ENCODE measurements at regions not wholly inside any gene's neighbourhood (a gene's known extent, or its start where the extent isn't known, plus 50 kb on each side); places are given as distances from the start of the nearest gene placed in this dataset.
"Not testable (repeated sequence)": the region's sequence is repeated elsewhere in the genome, so short reads cannot be mapped to it uniquely, and the experiment has no call there.

DNA sequence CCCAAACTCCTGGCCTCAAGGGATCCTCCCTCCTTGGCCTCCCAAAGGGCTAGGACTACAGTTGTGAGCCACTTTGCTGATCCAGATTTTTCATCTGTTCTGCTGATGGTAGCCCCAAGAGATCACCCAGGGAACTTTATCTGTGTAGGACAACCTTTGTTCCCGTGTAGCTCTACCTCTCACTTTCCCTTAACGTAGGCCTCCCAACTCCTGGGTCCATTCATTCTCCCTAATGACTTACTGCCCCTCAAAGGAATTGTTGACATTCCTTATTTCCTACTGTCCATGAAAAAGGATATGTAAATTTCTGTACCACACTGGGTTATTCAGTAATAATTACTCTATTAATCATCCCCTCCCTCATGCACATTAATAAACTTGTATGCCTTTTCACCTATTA, 51.0 kb upstream of the PHF24 start:
- Mint-ChIP-seq H3K9me3 (no peaks in the 10 kb centered on the region), H3K4me3 (no peak overlapping the region), H3K27me3 (peaks cover 20% of the 10 kb centered on the region), H3K36me3 (ENCODE audit: low read depth) (no peaks in the 10 kb centered on the region), H3K4me1 (ENCODE audit: low read depth) (no peaks in the 10 kb centered on the region), H3K27ac (no peak overlapping the region)
- no peak for DNase-seq

GRCh38 chr9:34899535-34900158, 58.4 kb upstream of the PHF24 start:
- H3K4me1 Mint-ChIP-seq (ENCODE audit: low read depth) = no peaks in the 10 kb centered on the region
- DNase-seq = peak; percentile 85
- no peak overlapping the region for H3K4me3 Mint-ChIP-seq
- H3K36me3 Mint-ChIP-seq (ENCODE audit: low read depth) = no peaks in the 10 kb centered on the region
- peaks cover 45% of the 10 kb centered on the region for H3K27me3 Mint-ChIP-seq
- H3K9me3 Mint-ChIP-seq = no peaks in the 10 kb centered on the region
- no peak overlapping the region for H3K27ac Mint-ChIP-seq

DNA sequence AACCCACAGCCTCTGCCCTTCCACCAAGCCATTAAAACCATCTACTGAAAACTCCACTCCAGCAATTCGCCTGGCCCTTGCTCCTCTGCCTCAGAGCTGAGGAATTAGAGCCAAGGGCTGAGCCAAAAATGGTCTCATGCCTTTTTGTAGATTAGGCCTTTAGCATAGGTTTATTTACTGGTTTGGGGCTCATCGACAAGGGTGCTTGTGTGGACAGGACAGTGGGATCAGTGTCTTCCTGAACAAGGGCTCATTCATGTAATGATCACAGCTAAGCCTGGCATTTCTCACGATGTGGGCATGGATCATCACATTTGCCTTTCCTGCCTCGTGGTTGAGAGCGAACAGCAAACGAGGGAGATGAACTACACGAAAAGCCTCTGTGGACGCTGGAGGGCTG, 59.2 kb upstream of the PHF24 start:
- no peaks in the 10 kb centered on the region for H3K4me1 Mint-ChIP-seq (ENCODE audit: low read depth)
- peaks cover 50% of the 10 kb centered on the region for H3K27me3 Mint-ChIP-seq
- H3K27ac Mint-ChIP-seq = no peak overlapping the region
- DNase-seq = no peak
- no peaks in the 10 kb centered on the region for H3K36me3 Mint-ChIP-seq (ENCODE audit: low read depth)
- H3K4me3 Mint-ChIP-seq = no peak overlapping the region
- no peaks in the 10 kb centered on the region for H3K9me3 Mint-ChIP-seq

DNA sequence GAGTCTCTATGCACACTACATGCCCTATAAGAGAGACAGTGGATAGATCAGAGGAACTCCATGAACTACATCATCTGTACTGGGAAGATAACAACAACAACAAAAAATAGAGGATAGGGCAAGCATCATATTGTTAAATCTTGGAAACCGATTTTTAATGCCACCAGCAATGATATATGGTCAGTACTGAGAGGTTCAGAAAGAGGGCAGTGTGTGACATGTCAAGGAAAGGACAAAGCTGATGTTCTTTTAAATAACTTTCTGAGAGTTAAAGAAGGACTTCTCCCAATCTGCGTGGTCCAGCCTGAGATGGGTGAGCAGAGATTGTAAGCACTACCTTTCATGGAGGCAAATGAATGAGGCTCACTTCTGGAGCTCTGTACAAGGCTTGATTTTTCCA, 62.0 kb upstream of the PHF24 start:
- no peaks in the 10 kb centered on the region for H3K36me3 Mint-ChIP-seq (ENCODE audit: low read depth)
- no peak overlapping the region for H3K27ac Mint-ChIP-seq
- DNase-seq = no peak
- no peaks in the 10 kb centered on the region for H3K9me3 Mint-ChIP-seq
- peaks cover 63% of the 10 kb centered on the region for H3K27me3 Mint-ChIP-seq
- H3K4me3 Mint-ChIP-seq = no peak overlapping the region
- no peaks in the 10 kb centered on the region for H3K4me1 Mint-ChIP-seq (ENCODE audit: low read depth)

GRCh38 chr9:34892886-34893285, 65.2 kb upstream of the PHF24 start:
- Mint-ChIP-seq H3K27ac (no peak overlapping the region), H3K36me3 (ENCODE audit: low read depth) (no peaks in the 10 kb centered on the region), H3K27me3 (peaks cover 44% of the 10 kb centered on the region), H3K9me3 (no peaks in the 10 kb centered on the region), H3K4me1 (ENCODE audit: low read depth) (no peaks in the 10 kb centered on the region), H3K4me3 (no peak overlapping the region)
- DNase-seq = no peak

GRCh38 chr9:34891386-34891785, 66.7 kb upstream of the PHF24 start:
- H3K36me3 Mint-ChIP-seq (ENCODE audit: low read depth) = no peaks in the 10 kb centered on the region
- no peak overlapping the region for H3K4me3 Mint-ChIP-seq
- no peaks in the 10 kb centered on the region for H3K4me1 Mint-ChIP-seq (ENCODE audit: low read depth)

GRCh38 chr9:34887841-34888240, 70.2 kb upstream of the PHF24 start:
- no peaks in the 10 kb centered on the region for H3K9me3 Mint-ChIP-seq
- no peaks in the 10 kb centered on the region for H3K4me1 Mint-ChIP-seq (ENCODE audit: low read depth)
- H3K36me3 Mint-ChIP-seq (ENCODE audit: low read depth) = no peaks in the 10 kb centered on the region
- peaks cover 7% of the 10 kb centered on the region for H3K27me3 Mint-ChIP-seq
- no peak for DNase-seq
- H3K4me3 Mint-ChIP-seq = no peak overlapping the region
- no peak overlapping the region for H3K27ac Mint-ChIP-seq

More at GRCh38 chr9:34891386-34891785, 66.7 kb upstream of the PHF24 start:
- DNase-seq = no peak
- H3K9me3 Mint-ChIP-seq = no peaks in the 10 kb centered on the region
- H3K27ac Mint-ChIP-seq = no peak overlapping the region
- peaks cover 33% of the 10 kb centered on the region for H3K27me3 Mint-ChIP-seq

- Mint-ChIP-seq H3K27me3 (peaks cover 6% of the 10 kb centered on the region), H3K4me3 (no peak overlapping the region), H3K4me1 (ENCODE audit: low read depth) (no peaks in the 10 kb centered on the region), H3K9me3 (no peaks in the 10 kb centered on the region), H3K36me3 (ENCODE audit: low read depth) (no peaks in the 10 kb centered on the region), H3K27ac (peak overlapping the region; percentile 48)
- peak; percentile 35 for DNase-seq
Measured at GRCh38 chr9:34884747-34885189, 73.3 kb upstream of the PHF24 start.

GRCh38 chr9:34876096-34876495, 82.0 kb upstream of the PHF24 start:
- Mint-ChIP-seq H3K9me3 (no peaks in the 10 kb centered on the region), H3K36me3 (ENCODE audit: low read depth) (no peaks in the 10 kb centered on the region), H3K4me1 (ENCODE audit: low read depth) (no peaks in the 10 kb centered on the region), H3K4me3 (no peak overlapping the region), H3K27ac (no peak overlapping the region), H3K27me3 (peaks cover 40% of the 10 kb centered on the region)
- no peak for DNase-seq

DNA sequence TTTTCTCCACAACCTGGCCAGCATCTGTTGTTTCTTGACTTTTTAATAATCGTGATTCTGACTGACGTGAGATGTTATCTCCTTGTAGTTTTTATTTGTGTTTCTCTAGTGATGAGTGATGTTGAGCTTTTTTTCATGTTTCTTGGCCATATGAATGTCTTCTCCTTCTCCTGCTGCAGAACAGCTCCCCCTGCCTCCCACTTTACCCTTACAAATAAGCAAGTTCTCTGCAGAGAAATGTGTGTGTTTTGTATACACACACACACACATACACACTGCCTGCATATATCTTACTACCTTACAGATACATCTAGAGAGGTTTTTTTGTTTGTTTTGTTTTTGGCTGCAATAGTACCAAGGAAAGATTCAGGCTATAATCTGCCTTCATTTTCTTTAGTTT, 88.7 kb upstream of the PHF24 start:
- no peak overlapping the region for H3K4me3 Mint-ChIP-seq
- no peak overlapping the region for H3K27ac Mint-ChIP-seq
- no peak for DNase-seq
- H3K27me3 Mint-ChIP-seq = peaks cover 44% of the 10 kb centered on the region
- H3K9me3 Mint-ChIP-seq = peaks cover 4% of the 10 kb centered on the region
- no peaks in the 10 kb centered on the region for H3K36me3 Mint-ChIP-seq (ENCODE audit: low read depth)
- H3K4me1 Mint-ChIP-seq (ENCODE audit: low read depth) = peaks cover 1% of the 10 kb centered on the region

GRCh38 chr9:34866614-34867013, 91.5 kb upstream of the PHF24 start:
- Mint-ChIP-seq H3K27ac (no peak overlapping the region), H3K36me3 (ENCODE audit: low read depth) (no peaks in the 10 kb centered on the region), H3K27me3 (peaks cover 64% of the 10 kb centered on the region), H3K4me3 (no peak overlapping the region), H3K9me3 (peaks cover 12% of the 10 kb centered on the region), H3K4me1 (ENCODE audit: low read depth) (peaks cover 1% of the 10 kb centered on the region)
- DNase-seq = no peak

DNA sequence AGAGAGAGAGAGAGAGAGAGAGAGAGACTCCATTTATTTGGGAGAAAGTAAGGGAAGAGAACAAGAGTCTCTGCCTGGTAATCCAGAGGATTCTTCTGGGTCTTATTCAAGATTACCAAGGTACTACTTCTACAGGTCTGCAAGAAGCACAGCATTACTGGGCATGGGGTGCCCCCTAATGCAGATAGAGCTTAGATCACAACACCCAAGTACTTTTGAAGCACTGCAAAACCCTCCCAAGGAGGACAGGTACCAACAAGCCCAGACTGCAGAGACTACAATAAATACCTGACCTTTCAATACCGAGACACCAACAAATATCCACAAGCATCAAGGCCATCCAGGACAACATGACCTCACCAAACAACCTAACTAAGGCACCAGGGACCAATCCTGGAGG, 94.7 kb upstream of the PHF24 start:
- Mint-ChIP-seq H3K27ac (no peak overlapping the region), H3K36me3 (ENCODE audit: low read depth) (no peaks in the 10 kb centered on the region), H3K4me3 (no peak overlapping the region), H3K4me1 (ENCODE audit: low read depth) (peaks cover 1% of the 10 kb centered on the region), H3K9me3 (peaks cover 14% of the 10 kb centered on the region), H3K27me3 (peaks cover 56% of the 10 kb centered on the region)
- no peak for DNase-seq

DNA sequence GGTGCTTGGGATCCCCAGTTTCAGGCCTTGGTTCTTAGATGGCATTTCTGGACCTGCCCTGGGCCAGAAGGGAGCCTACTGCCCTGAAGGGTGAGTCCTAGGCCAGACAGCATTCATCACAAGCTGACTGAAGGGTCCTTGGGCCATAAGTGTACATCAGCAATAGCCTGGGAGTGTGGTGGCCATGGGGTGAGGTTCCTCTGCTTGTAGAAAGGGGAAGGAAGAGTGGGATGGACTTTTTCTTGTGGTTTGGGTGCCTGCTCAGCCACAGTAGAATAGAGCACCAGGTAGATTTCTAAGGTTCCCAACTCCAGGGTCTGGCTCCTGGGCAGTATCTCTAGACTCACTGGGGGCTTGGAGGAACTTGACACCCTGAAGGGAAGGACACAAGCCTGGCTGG, 95.2 kb upstream of the PHF24 start:
- DNase-seq = no peak
- Mint-ChIP-seq H3K27ac (no peak overlapping the region), H3K4me3 (no peak overlapping the region), H3K4me1 (ENCODE audit: low read depth) (no peaks in the 10 kb centered on the region), H3K36me3 (ENCODE audit: low read depth) (no peaks in the 10 kb centered on the region), H3K9me3 (peaks cover 14% of the 10 kb centered on the region), H3K27me3 (peaks cover 54% of the 10 kb centered on the region)

DNA sequence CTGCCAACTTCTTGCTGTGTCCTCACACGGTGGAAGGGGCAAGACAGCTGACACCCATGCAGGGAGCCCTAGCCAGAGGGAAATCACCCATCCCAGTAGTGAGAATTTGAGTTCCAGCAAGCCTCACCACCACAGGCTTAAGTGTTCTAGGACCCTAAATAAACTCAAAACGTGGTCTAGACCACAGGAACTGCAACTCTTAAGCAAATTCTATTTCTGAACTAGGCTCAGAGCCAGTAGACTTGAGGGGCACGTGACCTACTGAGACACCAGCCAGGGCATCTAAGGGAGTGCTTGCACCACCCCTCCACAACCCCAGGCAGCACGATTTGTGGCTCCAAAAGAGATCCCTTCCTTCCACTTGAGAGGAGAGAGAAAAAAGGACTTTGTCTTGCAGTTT, 96.0 kb upstream of the PHF24 start:
- Mint-ChIP-seq H3K9me3 (peaks cover 18% of the 10 kb centered on the region), H3K27me3 (peaks cover 58% of the 10 kb centered on the region), H3K4me1 (ENCODE audit: low read depth) (no peaks in the 10 kb centered on the region)

DNA sequence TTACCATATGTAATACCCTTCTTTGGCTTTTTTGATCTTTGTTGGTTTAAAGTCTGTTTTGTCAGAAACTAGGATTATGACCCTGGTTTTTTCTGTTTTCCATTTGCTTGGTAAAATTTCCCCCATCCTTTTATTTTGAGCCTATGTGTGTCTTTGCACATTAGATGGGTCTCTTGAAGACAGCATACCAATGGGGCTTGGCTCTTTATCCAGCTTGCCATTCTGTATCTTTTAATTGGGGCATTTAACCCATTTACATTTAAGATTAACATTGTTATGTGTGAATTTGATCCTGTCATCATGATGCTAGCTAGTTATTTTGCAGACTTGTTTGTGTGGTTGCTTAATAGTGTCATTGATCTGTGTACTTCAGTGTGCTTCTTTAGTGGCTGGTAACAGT, 103.1 kb upstream of the PHF24 start:
- H3K27ac Mint-ChIP-seq; DNase-seq; H3K36me3 Mint-ChIP-seq (ENCODE audit: low read depth); H3K4me1 Mint-ChIP-seq (ENCODE audit: low read depth); H3K4me3 Mint-ChIP-seq; H3K9me3 Mint-ChIP-seq: not testable (repeated sequence)
- peaks cover 40% of the 10 kb centered on the region for H3K27me3 Mint-ChIP-seq

More for the DNA sequence above, 96.0 kb upstream of the PHF24 start:
- no peak overlapping the region for H3K27ac Mint-ChIP-seq
- no peaks in the 10 kb centered on the region for H3K36me3 Mint-ChIP-seq (ENCODE audit: low read depth)
- H3K4me3 Mint-ChIP-seq = no peak overlapping the region
- DNase-seq = no peak

- peaks cover 12% of the 10 kb centered on the region for H3K27me3 Mint-ChIP-seq
- H3K4me1 Mint-ChIP-seq (ENCODE audit: low read depth) = no peaks in the 10 kb centered on the region
- no peak overlapping the region for H3K27ac Mint-ChIP-seq
- H3K9me3 Mint-ChIP-seq = no peaks in the 10 kb centered on the region
- H3K36me3 Mint-ChIP-seq (ENCODE audit: low read depth) = no peaks in the 10 kb centered on the region
- DNase-seq = no peak
- no peak overlapping the region for H3K4me3 Mint-ChIP-seq
Measured at GRCh38 chr9:34830068-34830467, 120.1 kb upstream of the CCL21 start.
